ENCODE measurements at regions not wholly inside any gene's neighbourhood (a gene's known extent, or its start where the extent isn't known, plus 50 kb on each side); places are given as distances from the start of the nearest gene placed in this dataset.

DNA sequence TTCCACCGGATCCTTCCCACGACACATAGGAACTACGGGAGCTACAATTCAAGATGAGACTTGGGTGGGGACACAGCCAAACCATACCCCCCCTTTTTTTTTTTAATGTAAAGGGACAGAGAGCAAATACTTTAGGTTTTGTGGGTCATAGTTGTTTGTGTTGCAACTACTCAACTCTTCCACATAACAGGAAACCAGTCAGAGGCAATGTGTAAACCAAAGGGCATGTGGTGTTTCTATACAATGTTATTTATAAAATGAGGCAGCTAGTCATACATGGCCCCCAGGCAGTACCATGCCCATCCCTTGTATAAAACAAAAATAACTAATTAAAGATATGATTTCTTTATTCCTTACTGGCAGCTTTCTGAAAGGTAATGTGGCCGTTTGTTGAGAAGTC lies 845.4 kb upstream of the ADAMTS5 start:
- TF ChIP-seq, protein P1, sequence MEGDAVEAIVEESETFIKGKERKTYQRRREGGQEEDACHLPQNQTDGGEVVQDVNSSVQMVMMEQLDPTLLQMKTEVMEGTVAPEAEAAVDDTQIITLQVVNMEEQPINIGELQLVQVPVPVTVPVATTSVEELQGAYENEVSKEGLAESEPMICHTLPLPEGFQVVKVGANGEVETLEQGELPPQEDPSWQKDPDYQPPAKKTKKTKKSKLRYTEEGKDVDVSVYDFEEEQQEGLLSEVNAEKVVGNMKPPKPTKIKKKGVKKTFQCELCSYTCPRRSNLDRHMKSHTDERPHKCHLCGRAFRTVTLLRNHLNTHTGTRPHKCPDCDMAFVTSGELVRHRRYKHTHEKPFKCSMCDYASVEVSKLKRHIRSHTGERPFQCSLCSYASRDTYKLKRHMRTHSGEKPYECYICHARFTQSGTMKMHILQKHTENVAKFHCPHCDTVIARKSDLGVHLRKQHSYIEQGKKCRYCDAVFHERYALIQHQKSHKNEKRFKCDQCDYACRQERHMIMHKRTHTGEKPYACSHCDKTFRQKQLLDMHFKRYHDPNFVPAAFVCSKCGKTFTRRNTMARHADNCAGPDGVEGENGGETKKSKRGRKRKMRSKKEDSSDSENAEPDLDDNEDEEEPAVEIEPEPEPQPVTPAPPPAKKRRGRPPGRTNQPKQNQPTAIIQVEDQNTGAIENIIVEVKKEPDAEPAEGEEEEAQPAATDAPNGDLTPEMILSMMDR (IDR thresholded peaks at IDR 0.05; ENCODE audit: control extremely low read depth, extremely low read depth) = no peak
- Histone ChIP-seq H3K4me1 (ENCODE audit: control insufficient read depth in 5 of 5, insufficient read depth in 5 of 5, low read length in 5 of 5) (peaks cover 1 to 23% (median 7%) of the 10 kb centered on the region in 5 donors), H3K4me3 (no peak overlapping the region)

DNA sequence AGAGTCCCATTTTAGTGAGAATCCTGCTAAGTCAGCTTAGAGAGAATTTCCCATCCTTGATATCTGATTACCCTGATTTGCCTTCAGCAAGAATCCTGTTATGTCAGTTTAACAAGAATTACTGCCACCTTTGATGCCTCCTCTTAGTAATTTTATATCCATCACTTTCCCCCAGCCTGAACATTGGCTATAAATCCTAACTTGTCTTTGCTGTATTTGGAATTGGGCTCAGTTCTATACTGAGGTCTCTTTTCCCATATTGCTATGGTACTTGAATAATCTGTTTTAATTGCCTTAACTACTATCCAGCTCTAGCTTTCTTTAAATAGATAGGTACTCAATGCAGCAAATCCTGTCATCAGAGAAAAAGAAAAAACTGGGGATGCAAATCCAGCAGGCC lies 842.0 kb upstream of the ADAMTS5 start:
- TF ChIP-seq, protein P1 (IDR thresholded peaks at IDR 0.05; ENCODE audit: control extremely low read depth, extremely low read depth) = no peak

More for the DNA sequence above, 845.4 kb upstream of the ADAMTS5 start:
- 90 to 91% methylated on average over 4 of the region's 4 CpGs for WGBS, 2 donors
- no peaks in the 10 kb centered on the region for H3K27me3 ChIP-seq (ENCODE audit: control insufficient read depth in 3 of 3, insufficient read depth in 3 of 3, low read length in 2 of 3)
- no peaks in the 10 kb centered on the region for H3K36me3 ChIP-seq (ENCODE audit: control insufficient read depth in 4 of 4, insufficient read depth in 4 of 4, low read length in 4 of 4)
- H3K9ac ChIP-seq (ENCODE audit: insufficient read depth in 1 of 2, low read length in 2 of 2) = no peak overlapping the region
- peaks cover 0 to 3% (median 0%) of the 10 kb centered on the region in 4 donors for H3K9me3 ChIP-seq (ENCODE audit: control insufficient read depth in 4 of 4, insufficient read depth in 3 of 4, low read length in 3 of 4)
- ATAC-seq (ENCODE audit: insufficient read depth, low FRiP score) (no peak), DNase-seq (no peak)
- no peak overlapping the region for H3K27ac ChIP-seq (ENCODE audit: low read depth in 1 of 2, low read length in 1 of 2)

DNA sequence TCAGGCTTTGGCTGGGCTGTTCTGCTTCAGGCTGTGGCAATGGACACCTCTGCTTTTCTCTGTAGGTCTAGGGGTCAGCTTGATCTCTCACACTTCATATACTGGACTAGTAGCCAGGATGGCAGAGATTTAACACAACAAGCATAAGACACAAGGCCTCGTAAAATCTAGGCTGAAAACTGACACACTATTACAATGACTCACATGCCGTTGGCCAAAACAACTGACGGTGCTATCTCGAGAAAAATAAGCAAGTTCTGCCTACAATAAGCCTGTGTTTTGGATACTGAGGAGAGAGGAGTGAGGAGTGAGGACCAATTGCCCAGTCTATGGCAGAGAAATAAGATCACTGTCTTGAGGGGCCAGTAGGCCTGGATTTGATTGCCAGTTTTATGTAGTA lies 840.7 kb upstream of the ADAMTS5 start:
- no peak overlapping the region for H3K9ac ChIP-seq (ENCODE audit: insufficient read depth in 1 of 2, low read length in 2 of 2)
- no peaks in the 10 kb centered on the region for H3K27me3 ChIP-seq (ENCODE audit: control insufficient read depth in 3 of 3, insufficient read depth in 3 of 3, low read length in 2 of 3)
- H3K27ac ChIP-seq (ENCODE audit: low read depth in 1 of 2, low read length in 1 of 2) = no peak overlapping the region
- WGBS, 2 donors = 92 to 93% methylated on average over 4 of the region's 4 CpGs
- TF ChIP-seq, protein P1 (IDR thresholded peaks at IDR 0.05; ENCODE audit: control extremely low read depth, extremely low read depth) = no peak
- ATAC-seq (ENCODE audit: insufficient read depth, low FRiP score) = no peak
- H3K4me3 ChIP-seq = no peak overlapping the region
- no peak for DNase-seq
- H3K36me3 ChIP-seq (ENCODE audit: control insufficient read depth in 4 of 4, insufficient read depth in 4 of 4, low read length in 4 of 4) = no peaks in the 10 kb centered on the region
- H3K4me1 ChIP-seq (ENCODE audit: control insufficient read depth in 5 of 5, insufficient read depth in 5 of 5, low read length in 5 of 5) = peaks cover 0 to 4% (median 0%) of the 10 kb centered on the region in 5 donors
- peaks cover 0 to 3% (median 0%) of the 10 kb centered on the region in 4 donors for H3K9me3 ChIP-seq (ENCODE audit: control insufficient read depth in 4 of 4, insufficient read depth in 3 of 4, low read length in 3 of 4)

More for the DNA sequence above, 842.0 kb upstream of the ADAMTS5 start:
- Histone ChIP-seq H3K36me3 (ENCODE audit: control insufficient read depth in 4 of 4, insufficient read depth in 4 of 4, low read length in 4 of 4) (no peaks in the 10 kb centered on the region), H3K27ac (ENCODE audit: low read depth in 1 of 2, low read length in 1 of 2) (no peak overlapping the region), H3K4me1 (ENCODE audit: control insufficient read depth in 5 of 5, insufficient read depth in 5 of 5, low read length in 5 of 5) (peaks cover 0 to 12% (median 2%) of the 10 kb centered on the region in 5 donors), H3K27me3 (ENCODE audit: control insufficient read depth in 3 of 3, insufficient read depth in 3 of 3, low read length in 2 of 3) (no peaks in the 10 kb centered on the region), H3K9ac (ENCODE audit: insufficient read depth in 1 of 2, low read length in 2 of 2) (no peak overlapping the region), H3K9me3 (ENCODE audit: control insufficient read depth in 4 of 4, insufficient read depth in 3 of 4, low read length in 3 of 4) (peaks cover 0 to 3% (median 0%) of the 10 kb centered on the region in 4 donors), H3K4me3 (no peak overlapping the region)
- DNase-seq = no peak
- ATAC-seq (ENCODE audit: insufficient read depth, low FRiP score) = no peak

DNA sequence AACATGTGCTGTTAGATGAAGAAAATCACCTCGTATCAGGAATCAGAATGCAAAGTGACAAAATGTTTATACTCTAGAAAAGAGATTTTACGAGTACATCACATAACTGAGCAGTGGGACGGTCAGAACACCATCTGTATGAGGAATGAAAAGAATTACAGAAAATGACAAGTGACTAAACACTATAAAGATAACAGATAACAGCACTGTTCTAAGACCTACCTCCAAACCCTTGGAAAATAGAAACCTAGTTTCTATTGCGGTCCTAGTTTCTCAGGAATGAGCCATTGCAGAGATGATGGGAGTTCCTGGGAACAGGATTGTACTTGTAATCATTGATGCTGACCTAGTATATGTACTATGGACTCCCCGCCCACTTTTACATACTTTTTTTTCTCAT lies 839.4 kb upstream of the ADAMTS5 start:
- Histone ChIP-seq H3K4me1 (ENCODE audit: control insufficient read depth in 5 of 5, insufficient read depth in 5 of 5, low read length in 5 of 5) (peaks cover 0 to 4% (median 0%) of the 10 kb centered on the region in 5 donors), H3K4me3 (no peak overlapping the region), H3K27ac (ENCODE audit: low read depth in 1 of 2, low read length in 1 of 2) (no peak overlapping the region), H3K27me3 (ENCODE audit: control insufficient read depth in 3 of 3, insufficient read depth in 3 of 3, low read length in 2 of 3) (no peaks in the 10 kb centered on the region), H3K36me3 (ENCODE audit: control insufficient read depth in 4 of 4, insufficient read depth in 4 of 4, low read length in 4 of 4) (no peaks in the 10 kb centered on the region), H3K9ac (ENCODE audit: insufficient read depth in 1 of 2, low read length in 2 of 2) (no peak overlapping the region), H3K9me3 (ENCODE audit: control insufficient read depth in 4 of 4, insufficient read depth in 3 of 4, low read length in 3 of 4) (peaks cover 0 to 3% (median 0%) of the 10 kb centered on the region in 4 donors)
- 75 to 80% methylated on average over 5 of the region's 5 CpGs for WGBS, 2 donors
- DNase-seq = no peak
- ATAC-seq (ENCODE audit: insufficient read depth, low FRiP score) = no peak
- TF ChIP-seq, protein P1 (IDR thresholded peaks at IDR 0.05; ENCODE audit: control extremely low read depth, extremely low read depth) = no peak

Data from lung (tissue), 11 donors.